ENCODE measurements at regions not wholly inside any gene's neighbourhood (a gene's known extent, or its start where the extent isn't known, plus 50 kb on each side); places are given as distances from the start of the nearest gene placed in this dataset.

- no peak for TF ChIP-seq TSHZ2 (CRISPR knock-in tag; IDR thresholded peaks at IDR 0.05)
- TF ChIP-seq GLIS3 (CRISPR knock-in tag; IDR thresholded peaks at IDR 0.05), result no peak
Measured at GRCh38 chr1:25012966-25013962, 83.2 kb upstream of the RUNX3 start (continued).

DNA sequence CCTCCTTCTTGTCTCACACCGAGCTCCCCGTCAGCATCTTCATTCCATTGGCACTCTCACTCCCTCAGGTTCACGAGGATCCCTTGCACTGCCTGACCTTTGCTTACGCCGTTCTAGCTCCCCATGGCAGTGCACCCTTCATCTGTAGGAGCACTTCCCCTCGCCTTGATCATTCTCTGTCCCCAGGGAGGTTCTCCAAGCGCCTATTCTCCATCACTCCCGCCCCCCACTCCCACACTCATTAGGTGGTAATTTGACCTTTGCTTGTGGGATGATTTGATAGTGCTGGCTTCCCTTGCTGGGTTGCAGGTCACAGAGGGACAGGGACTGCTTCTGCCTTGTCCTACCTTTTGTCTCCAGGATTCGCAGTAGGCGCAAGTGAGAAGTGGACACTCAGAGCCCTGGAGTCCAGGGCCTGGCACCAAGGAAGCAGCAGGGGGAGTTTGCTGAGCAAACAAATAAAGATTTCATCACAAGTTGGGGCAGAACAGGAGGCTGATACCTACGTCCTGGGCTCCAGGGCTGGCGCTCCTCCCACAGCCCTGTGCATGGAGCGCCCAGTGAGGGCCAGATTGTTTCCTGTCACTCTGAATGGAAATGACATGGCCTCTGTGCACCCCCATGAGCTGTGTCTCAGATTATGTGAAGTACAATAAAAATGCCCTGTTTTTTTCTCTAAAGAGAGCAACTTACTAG is 82.0 kb upstream of the RUNX3 start:
- TF ChIP-seq, protein P1, sequence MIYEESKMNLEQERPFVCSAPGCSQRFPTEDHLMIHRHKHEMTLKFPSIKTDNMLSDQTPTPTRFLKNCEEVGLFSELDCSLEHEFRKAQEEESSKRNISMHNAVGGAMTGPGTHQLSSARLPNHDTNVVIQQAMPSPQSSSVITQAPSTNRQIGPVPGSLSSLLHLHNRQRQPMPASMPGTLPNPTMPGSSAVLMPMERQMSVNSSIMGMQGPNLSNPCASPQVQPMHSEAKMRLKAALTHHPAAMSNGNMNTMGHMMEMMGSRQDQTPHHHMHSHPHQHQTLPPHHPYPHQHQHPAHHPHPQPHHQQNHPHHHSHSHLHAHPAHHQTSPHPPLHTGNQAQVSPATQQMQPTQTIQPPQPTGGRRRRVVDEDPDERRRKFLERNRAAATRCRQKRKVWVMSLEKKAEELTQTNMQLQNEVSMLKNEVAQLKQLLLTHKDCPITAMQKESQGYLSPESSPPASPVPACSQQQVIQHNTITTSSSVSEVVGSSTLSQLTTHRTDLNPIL (CRISPR knock-in tag; IDR thresholded peaks at IDR 0.05; ENCODE audit: low read depth), result no peak
- TF ChIP-seq, protein P2, sequence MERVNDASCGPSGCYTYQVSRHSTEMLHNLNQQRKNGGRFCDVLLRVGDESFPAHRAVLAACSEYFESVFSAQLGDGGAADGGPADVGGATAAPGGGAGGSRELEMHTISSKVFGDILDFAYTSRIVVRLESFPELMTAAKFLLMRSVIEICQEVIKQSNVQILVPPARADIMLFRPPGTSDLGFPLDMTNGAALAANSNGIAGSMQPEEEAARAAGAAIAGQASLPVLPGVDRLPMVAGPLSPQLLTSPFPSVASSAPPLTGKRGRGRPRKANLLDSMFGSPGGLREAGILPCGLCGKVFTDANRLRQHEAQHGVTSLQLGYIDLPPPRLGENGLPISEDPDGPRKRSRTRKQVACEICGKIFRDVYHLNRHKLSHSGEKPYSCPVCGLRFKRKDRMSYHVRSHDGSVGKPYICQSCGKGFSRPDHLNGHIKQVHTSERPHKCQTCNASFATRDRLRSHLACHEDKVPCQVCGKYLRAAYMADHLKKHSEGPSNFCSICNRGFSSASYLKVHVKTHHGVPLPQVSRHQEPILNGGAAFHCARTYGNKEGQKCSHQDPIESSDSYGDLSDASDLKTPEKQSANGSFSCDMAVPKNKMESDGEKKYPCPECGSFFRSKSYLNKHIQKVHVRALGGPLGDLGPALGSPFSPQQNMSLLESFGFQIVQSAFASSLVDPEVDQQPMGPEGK (CRISPR knock-in tag; IDR thresholded peaks at IDR 0.05; ENCODE audit: borderline replicate concordance), result no peak
- TF ChIP-seq POU6F1 (CRISPR knock-in tag; IDR thresholded peaks at IDR 0.05; ENCODE audit: borderline replicate concordance, low read depth) (no peak), ZFP30 (CRISPR knock-in tag; IDR thresholded peaks at IDR 0.05) (no peak), PPARA (CRISPR knock-in tag; IDR thresholded peaks at IDR 0.05; ENCODE audit: borderline replicate concordance) (no peak), TCF4 (CRISPR knock-in tag; IDR thresholded peaks at IDR 0.05; ENCODE audit: borderline replicate concordance) (no peak), ZNF8 (CRISPR knock-in tag; IDR thresholded peaks at IDR 0.05) (no peak), ISL1 (CRISPR knock-in tag; IDR thresholded peaks at IDR 0.05) (no peak), OSR1 (CRISPR knock-in tag; IDR thresholded peaks at IDR 0.05) (no peak), ZNF565 (CRISPR knock-in tag; conservative IDR thresholded peaks at IDR 0.05; ENCODE audit: low read depth) (no peak)

GRCh38 chr1:25011275-25011674 is 81.2 kb upstream of the RUNX3 start:
- no peak for ATAC-seq
- TF ChIP-seq ZFP3 (CRISPR knock-in tag; IDR thresholded peaks at IDR 0.05) (no peak), CSDC2 (CRISPR knock-in tag; IDR thresholded peaks at IDR 0.05) (no peak), ZC3H10 (CRISPR knock-in tag; IDR thresholded peaks at IDR 0.05) (no peak), SNAI2 (CRISPR knock-in tag; IDR thresholded peaks at IDR 0.05) (no peak), ARNTL (CRISPR knock-in tag; IDR thresholded peaks at IDR 0.05; ENCODE audit: borderline replicate concordance, low read depth) (no peak), POU6F1 (CRISPR knock-in tag; IDR thresholded peaks at IDR 0.05; ENCODE audit: borderline replicate concordance, low read depth) (no peak), GLIS3 (CRISPR knock-in tag; IDR thresholded peaks at IDR 0.05) (no peak), ZNF70 (CRISPR knock-in tag; IDR thresholded peaks at IDR 0.05) (no peak), ZNF8 (CRISPR knock-in tag; IDR thresholded peaks at IDR 0.05) (no peak)

More for the DNA sequence above, 82.0 kb upstream of the RUNX3 start:
- no peak for ATAC-seq
